K562 (cell line): ENCODE measurements at regions not wholly inside any gene's neighbourhood (a gene's known extent, or its start where the extent isn't known, plus 50 kb on each side); places are given as distances from the start of the nearest gene placed in this dataset.

Experiments used
- ARHGAP35 ChIP-seq: fragments of 450-650 bp; IDR thresholded peaks from 2 replicates; pipeline ENCODE4 v1.6.1; 2018; ENCODE audit not compliant: partially characterized antibody
- ATF7 ChIP-seq: fragments of 450-650 bp; IDR thresholded peaks from 2 replicates; pipeline ENCODE4 v1.7.1; 2014; ENCODE audit warnings: mild to moderate bottlenecking, moderate library complexity
- BCOR ChIP-seq: fragments of 450-650 bp; IDR thresholded peaks from 2 replicates; pipeline ENCODE4 v1.6.1; 2016
- CBX1 ChIP-seq: sonication (generic); IDR thresholded peaks from 2 replicates; pipeline ENCODE4 v1.6.1; 2016; ENCODE audit warnings: antibody characterized with exemption, low read depth, mild to moderate bottlenecking
- GTF2E2 ChIP-seq: fragments of 200-800 bp; sonication (Bioruptor generic); IDR thresholded peaks from 2 replicates; pipeline ENCODE4 v1.6.1; 2016; ENCODE audit warnings: missing genetic modification characterization, missing compliant biosample characterization
- HDAC2 ChIP-seq: fragments of 450-650 bp; IDR thresholded peaks from 2 replicates; pipeline ENCODE4 v1.6.1; 2016; ENCODE audit warnings: mild to moderate bottlenecking
- HIVEP1 ChIP-seq: fragments of 250-450 bp; sonication (Bioruptor Pico); IDR thresholded peaks from 2 replicates; pipeline ENCODE4 v1.4.0; 2020; ENCODE audit warnings: mild to moderate bottlenecking
- KLF16 ChIP-seq: IDR thresholded peaks from 2 replicates; pipeline ENCODE4 v1.6.1; 2016; ENCODE audit warnings: antibody characterized with exemption
- MAZ ChIP-seq, 2 experiments: fragments of 450-650 bp in 1 of 2; sonication (generic) in 1 of 2; formaldehyde crosslinking; IDR thresholded peaks in 1 of 2; conservative IDR thresholded peaks in 1 of 2; 2 replicates each; pipeline versions ENCODE4 v1.4.0 to v1.5.0; 2020; ENCODE audit warnings: mild to moderate bottlenecking in 1 of 2, missing genetic modification reagents in 1 of 2
- MCM2 ChIP-seq: fragments of 450-650 bp; IDR thresholded peaks from 2 replicates; pipeline ENCODE4 v1.6.1; 2017; ENCODE audit warnings: low read depth, mild to moderate bottlenecking
- MYC ChIP-seq, 2 experiments: fragments of 250-450 bp in 1 of 2; sonication (Bioruptor Pico) in 1 of 2; IDR thresholded peaks; 2 replicates each; pipeline versions ENCODE4 v1.5.1 to v1.6.1; 2012 to 2021; ENCODE audit warnings: low read depth in 2 of 2, borderline replicate concordance in 1 of 2, improper control_type of control experiment in 1 of 2, low read length in 1 of 2, mild to moderate bottlenecking in 1 of 2, moderate library complexity in 1 of 2
- RFX5 ChIP-seq: IDR thresholded peaks from 2 replicates; pipeline ENCODE4 v1.6.1; 2011; ENCODE audit warnings: low read depth, mild to moderate bottlenecking, improper control_type of control experiment, low read length
- SIX5 ChIP-seq, 2 experiments: IDR thresholded peaks; 2 replicates each; pipeline ENCODE4 v1.6.1; 2011; ENCODE audit warnings: low read length in 2 of 2, borderline replicate concordance in 1 of 2, low read depth in 1 of 2, mild to moderate bottlenecking in 1 of 2, moderate library complexity in 1 of 2; ENCODE audit not compliant: insufficient read depth in 1 of 2
- SMARCA4 ChIP-seq: fragments of 450-650 bp; IDR thresholded peaks from 2 replicates; pipeline ENCODE4 v1.6.1; 2016
- SMARCA5 ChIP-seq: fragments of 450-650 bp; IDR thresholded peaks from 2 replicates; pipeline ENCODE4 v1.6.1; 2016
- TOE1 ChIP-seq, 2 experiments: fragments of 450-650 bp in 1 of 2; sonication (generic) in 1 of 2; formaldehyde crosslinking in 1 of 2; IDR thresholded peaks; 2 replicates each; pipeline versions ENCODE4 v1.7.1 to v1.8.0; 2016 to 2022; ENCODE audit warnings: borderline replicate concordance in 2 of 2, mild to moderate bottlenecking in 2 of 2, antibody characterized with exemption in 1 of 2, inconsistent platforms in 1 of 2, low read depth in 1 of 2, missing genetic modification reagents in 1 of 2, moderate library complexity in 1 of 2
- ZNF589 ChIP-seq: fragments of 200-800 bp; sonication (Bioruptor generic); IDR thresholded peaks from 2 replicates; pipeline ENCODE4 v1.6.1; 2016; ENCODE audit warnings: low read depth, missing genetic modification characterization, missing compliant biosample characterization
- TF ChIP-seq, protein P1 (sequence below), 2 experiments: fragments of 450-650 bp; formaldehyde crosslinking in 1 of 2; IDR thresholded peaks; 2 replicates each; pipeline versions ENCODE4 v1.4.0 to v1.6.1; 2014 to 2020; ENCODE audit warnings: mild to moderate bottlenecking in 2 of 2, borderline replicate concordance in 1 of 2, low read depth in 1 of 2
- TF ChIP-seq, protein P2 (sequence below): fragments of 200-800 bp; sonication (Bioruptor generic); IDR thresholded peaks from 2 replicates; pipeline ENCODE4 v1.6.1; 2017; ENCODE audit warnings: missing genetic modification characterization, missing compliant biosample characterization

DNA sequence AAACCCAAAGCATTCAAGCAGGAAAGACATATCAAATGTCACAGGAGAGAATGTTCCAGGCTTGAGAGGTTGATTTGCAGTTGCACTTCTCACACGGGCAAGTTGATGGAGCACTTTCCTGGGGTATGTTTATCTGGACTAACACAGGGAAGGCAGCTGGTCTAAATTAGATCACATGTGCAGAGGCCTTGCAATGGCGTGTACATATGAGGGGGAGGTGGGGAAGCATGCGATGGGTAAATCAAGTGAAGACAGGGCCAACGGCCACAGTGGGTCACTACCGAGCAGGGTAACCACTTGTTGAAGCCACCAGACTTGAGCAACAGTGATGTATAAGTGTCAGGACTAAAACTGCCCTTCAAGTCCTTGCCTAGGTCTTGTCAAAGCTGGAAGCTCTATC is 156.6 kb upstream of the MAF start (continued):
- TF ChIP-seq, protein P1, sequence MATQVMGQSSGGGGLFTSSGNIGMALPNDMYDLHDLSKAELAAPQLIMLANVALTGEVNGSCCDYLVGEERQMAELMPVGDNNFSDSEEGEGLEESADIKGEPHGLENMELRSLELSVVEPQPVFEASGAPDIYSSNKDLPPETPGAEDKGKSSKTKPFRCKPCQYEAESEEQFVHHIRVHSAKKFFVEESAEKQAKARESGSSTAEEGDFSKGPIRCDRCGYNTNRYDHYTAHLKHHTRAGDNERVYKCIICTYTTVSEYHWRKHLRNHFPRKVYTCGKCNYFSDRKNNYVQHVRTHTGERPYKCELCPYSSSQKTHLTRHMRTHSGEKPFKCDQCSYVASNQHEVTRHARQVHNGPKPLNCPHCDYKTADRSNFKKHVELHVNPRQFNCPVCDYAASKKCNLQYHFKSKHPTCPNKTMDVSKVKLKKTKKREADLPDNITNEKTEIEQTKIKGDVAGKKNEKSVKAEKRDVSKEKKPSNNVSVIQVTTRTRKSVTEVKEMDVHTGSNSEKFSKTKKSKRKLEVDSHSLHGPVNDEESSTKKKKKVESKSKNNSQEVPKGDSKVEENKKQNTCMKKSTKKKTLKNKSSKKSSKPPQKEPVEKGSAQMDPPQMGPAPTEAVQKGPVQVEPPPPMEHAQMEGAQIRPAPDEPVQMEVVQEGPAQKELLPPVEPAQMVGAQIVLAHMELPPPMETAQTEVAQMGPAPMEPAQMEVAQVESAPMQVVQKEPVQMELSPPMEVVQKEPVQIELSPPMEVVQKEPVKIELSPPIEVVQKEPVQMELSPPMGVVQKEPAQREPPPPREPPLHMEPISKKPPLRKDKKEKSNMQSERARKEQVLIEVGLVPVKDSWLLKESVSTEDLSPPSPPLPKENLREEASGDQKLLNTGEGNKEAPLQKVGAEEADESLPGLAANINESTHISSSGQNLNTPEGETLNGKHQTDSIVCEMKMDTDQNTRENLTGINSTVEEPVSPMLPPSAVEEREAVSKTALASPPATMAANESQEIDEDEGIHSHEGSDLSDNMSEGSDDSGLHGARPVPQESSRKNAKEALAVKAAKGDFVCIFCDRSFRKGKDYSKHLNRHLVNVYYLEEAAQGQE (IDR thresholded peaks at IDR 0.05; ENCODE audit: borderline replicate concordance), result peak; percentile 71
- TF ChIP-seq, protein P1 (CRISPR knock-in tag; IDR thresholded peaks at IDR 0.05; ENCODE audit: low read depth), result no peak
- TF ChIP-seq ARHGAP35 (no peak), MAZ (CRISPR knock-in tag; conservative IDR thresholded peaks at IDR 0.05 in 1 of 2, IDR thresholded peaks at IDR 0.05 in 1 of 2) (peak in 1 of 2 experiments; percentile 19; a peak in 1 of 4 replicates), RFX5 (no peak), MYC (IDR thresholded peaks at IDR 0.05; ENCODE audit: low read depth, low read length) (peak; percentile 70), MYC (CRISPR knock-in tag; IDR thresholded peaks at IDR 0.05; ENCODE audit: borderline replicate concordance, low read depth) (no peak), SMARCA5 (no peak), SMARCA4 (peak; percentile 15; the same call in 1 of the 2 replicates), ATF7 (peak; percentile 44; the same call in 1 of the 2 replicates), SIX5 (IDR thresholded peaks at IDR 0.05; ENCODE audit: borderline replicate concordance in 1 of 2, insufficient read depth in 1 of 2, low read depth in 1 of 2, low read length in 2 of 2) (no peak), ZNF589 (CRISPR knock-in tag) (peak; percentile 71; the same call in 1 of the 2 replicates), BCOR (no peak), GTF2E2 (tag) (no peak), TOE1 (IDR thresholded peaks at IDR 0.05; ENCODE audit: borderline replicate concordance) (peak; percentile 51; the same call in 1 of the 2 replicates), TOE1 (CRISPR knock-in tag; IDR thresholded peaks at IDR 0.05; ENCODE audit: borderline replicate concordance, low read depth) (no peak), HIVEP1 (CRISPR knock-in tag) (0 out of 2 replicates have a peak, but pooled peaks have one; percentile 52), HDAC2 (0 out of 2 replicates have a peak, but pooled peaks have one; percentile 33), MCM2 (no peak), KLF16 (peak; percentile 37), CBX1 (peak; percentile 28; the same call in 1 of the 2 replicates)
- TF ChIP-seq, protein P2, sequence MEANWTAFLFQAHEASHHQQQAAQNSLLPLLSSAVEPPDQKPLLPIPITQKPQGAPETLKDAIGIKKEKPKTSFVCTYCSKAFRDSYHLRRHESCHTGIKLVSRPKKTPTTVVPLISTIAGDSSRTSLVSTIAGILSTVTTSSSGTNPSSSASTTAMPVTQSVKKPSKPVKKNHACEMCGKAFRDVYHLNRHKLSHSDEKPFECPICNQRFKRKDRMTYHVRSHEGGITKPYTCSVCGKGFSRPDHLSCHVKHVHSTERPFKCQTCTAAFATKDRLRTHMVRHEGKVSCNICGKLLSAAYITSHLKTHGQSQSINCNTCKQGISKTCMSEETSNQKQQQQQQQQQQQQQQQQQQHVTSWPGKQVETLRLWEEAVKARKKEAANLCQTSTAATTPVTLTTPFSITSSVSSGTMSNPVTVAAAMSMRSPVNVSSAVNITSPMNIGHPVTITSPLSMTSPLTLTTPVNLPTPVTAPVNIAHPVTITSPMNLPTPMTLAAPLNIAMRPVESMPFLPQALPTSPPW, result peak; percentile 65
